H1 (cell line): ENCODE measurements at regions not wholly inside any gene's neighbourhood (a gene's known extent, or its start where the extent isn't known, plus 50 kb on each side); places are given as distances from the start of the nearest gene placed in this dataset.

Source experiments
- EZH2 ChIP-seq: fragments of 200-600 bp; sonication (generic); IDR thresholded peaks from 2 replicates; pipeline ENCODE4 v1.7.1; 2012; ENCODE audit warnings: low read depth, mild to moderate bottlenecking, moderate library complexity, low read length, inconsistent platforms; ENCODE audit not compliant: severe bottlenecking
- POLR2AphosphoS5 ChIP-seq: IDR thresholded peaks from 2 replicates; pipeline ENCODE4 v1.6.1; 2011; ENCODE audit warnings: low read depth, low read length
- RBBP5 ChIP-seq: IDR thresholded peaks from 2 replicates; pipeline ENCODE4 v1.7.1; 2012; ENCODE audit warnings: low read depth, mild to moderate bottlenecking, inconsistent platforms, low read length, moderate library complexity, borderline replicate concordance

DNA sequence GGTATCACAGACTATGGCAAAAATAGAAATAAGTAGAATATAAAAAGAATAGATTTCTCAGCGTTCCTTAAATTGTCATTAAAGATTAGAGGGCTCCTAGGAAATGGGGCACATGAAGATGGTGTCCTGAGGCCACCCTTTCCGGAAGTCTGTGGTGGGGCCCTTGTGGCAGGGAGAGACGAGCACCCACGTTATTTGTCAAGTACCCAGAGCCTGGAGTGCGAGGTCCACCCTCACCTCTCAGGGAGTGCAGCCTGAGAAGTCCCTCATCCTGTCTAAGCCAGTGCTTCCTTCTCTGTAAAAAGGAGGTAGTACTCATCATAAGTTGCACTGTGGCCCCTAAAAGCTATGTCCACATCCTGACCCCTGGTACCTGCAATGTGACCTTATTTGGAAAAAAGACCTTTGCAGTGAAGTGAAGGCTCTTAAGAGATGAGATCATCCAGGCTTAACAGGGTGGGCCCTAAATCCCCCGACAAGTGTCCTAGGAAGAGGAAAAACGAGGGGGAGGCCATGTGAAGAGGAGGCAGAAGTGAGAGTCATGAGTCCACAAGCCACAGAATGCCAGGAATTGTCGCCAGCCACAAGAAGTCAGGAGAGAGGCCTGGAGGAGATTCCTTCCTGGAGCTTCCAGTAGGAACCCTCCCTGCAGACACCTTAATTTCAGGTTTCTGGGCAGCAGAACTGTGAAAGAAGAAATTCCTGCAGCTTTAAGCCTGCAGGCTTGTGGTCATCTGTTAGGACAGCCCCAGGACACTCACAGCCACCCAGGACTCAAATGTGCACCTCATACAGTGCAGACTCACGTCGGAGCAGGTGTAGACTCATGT lies 76.8 kb upstream of the CCND1 start:
- TF ChIP-seq POLR2AphosphoS5 (no peak), EZH2 (no peak), RBBP5 (no peak)
